Islet precursor cell (in vitro differentiated cells): ENCODE measurements at regions not wholly inside any gene's neighbourhood (a gene's known extent, or its start where the extent isn't known, plus 50 kb on each side); places are given as distances from the start of the nearest gene placed in this dataset.
"Not testable (repeated sequence)": the region's sequence is repeated elsewhere in the genome, so short reads cannot be mapped to it uniquely, and the experiment has no call there.

Experiments
- DNase-seq: peaks from one replicate; pipeline ENCODE4 v3.0.0-alpha.2; 2018

DNA sequence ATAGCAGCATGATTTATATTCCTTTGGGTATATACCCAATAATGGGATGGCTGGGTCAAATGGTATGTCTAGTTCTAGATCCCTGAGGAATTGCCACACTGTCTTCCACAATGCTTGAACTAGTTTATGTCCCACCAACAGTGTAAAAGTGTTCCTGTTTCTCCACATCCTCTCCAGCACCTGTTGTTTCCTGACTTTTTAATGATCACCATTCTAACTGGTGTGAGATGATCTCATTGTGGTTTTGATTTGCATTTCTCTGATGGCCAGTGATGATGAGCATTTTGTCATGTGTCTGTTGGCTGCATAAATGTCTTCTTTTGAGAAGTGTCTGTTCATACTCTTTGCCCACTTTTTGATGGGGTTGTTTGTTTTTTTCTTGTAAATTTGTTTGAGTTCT is 54.0 kb upstream of the GPR89A start:
- DNase-seq = not testable (repeated sequence)

GRCh38 chr1:145545055-145545454 is 62.7 kb upstream of the GPR89A start:
- DNase-seq = no peak

DNA sequence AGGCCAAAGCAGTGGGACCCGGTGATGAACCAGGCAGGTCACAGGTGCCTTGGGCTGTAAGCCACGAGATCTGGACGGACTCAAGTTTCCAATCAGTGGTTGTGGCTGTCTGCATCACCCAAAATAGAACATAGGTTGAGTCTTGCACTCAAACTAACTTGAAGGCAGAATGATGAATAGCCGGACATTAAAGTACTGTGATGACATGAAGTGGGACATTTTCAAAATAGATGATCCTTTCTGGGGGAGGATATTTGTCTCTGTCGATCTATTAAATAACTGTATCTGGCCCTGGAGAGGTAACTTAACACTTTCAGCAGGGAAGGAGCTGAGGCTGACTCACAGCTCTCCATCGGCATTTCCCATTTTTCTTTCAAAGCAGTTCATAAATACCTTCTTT is 66.1 kb upstream of the GPR89A start:
- DNase-seq = not testable (repeated sequence)

DNA sequence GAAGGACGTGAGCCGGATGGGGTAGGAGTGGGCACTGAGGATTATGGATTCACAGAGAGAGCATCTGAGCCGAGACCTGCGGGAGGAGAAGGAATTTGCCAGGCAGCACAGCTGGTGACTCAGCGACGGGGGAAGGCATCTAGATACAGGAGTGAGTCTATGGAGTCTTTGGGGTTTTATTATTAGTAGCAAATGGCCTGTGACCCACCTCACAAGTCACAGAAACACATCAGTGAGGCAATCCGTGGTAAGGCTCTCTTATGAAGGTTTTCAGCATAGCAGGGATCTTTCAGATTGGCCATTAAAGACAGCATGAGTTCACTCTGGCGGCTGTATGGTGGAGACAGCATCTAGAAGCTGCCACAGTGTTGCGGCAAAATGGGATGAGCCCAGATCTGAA is 66.5 kb upstream of the GPR89A start:
- DNase-seq = peak; percentile 65

- not testable (repeated sequence) for DNase-seq
These were observed 69.5 kb upstream of the GPR89A start for GRCh38 chr1:145538118-145538882.

DNA sequence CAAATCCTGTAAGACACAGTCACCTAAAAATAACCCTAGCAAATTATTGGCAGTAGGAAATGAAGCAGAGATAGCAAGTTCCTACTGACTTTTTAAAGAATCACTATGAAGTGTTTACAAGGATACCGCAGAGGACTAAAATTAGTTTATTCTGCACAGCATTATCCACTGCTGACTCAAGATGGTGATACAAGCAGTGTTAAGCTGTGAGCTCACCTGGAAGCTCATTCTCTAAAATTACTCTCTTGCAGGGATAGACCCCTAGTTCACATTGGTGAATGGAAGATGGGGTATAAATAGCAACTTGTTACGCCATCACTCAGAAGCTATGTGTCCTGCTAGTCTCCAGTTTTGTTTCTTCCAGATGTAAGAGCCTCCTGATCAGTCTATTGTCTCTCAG is 70.8 kb upstream of the GPR89A start:
- DNase-seq = not testable (repeated sequence)

- DNase-seq = peak; percentile 85
These were observed 72.3 kb upstream of the GPR89A start for GRCh38 chr1:145535461-145535860.

GRCh38 chr1:145528068-145528564 is 79.7 kb upstream of the GPR89A start:
- not testable (repeated sequence) for DNase-seq

DNA sequence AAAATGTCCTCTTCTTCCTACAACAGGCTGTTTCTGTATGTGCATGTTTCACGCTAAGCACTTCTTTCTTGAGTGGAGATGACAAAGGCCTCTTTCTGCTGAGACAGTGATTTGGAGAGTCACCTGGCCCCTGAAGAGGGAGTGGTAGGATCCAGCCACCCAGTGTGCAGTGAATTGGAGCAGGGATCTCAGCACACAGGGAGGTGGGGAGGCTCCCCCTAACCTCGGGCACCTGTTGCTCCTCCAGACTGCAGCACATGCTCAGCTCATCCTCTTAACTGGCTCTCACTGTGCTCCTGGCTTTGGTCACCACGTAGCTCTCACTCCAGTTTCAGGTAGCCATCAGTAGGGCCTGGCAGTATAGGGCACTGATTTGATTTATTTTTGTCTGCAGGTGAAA is 87.6 kb upstream of the GPR89A start:
- DNase-seq = not testable (repeated sequence)

- DNase-seq = not testable (repeated sequence)
These were observed 88.5 kb upstream of the GPR89A start for GRCh38 chr1:145519302-145519701.

GRCh38 chr1:145513017-145513416 is 87.6 kb upstream of the NBPF20 start:
- DNase-seq = not testable (repeated sequence)

DNA sequence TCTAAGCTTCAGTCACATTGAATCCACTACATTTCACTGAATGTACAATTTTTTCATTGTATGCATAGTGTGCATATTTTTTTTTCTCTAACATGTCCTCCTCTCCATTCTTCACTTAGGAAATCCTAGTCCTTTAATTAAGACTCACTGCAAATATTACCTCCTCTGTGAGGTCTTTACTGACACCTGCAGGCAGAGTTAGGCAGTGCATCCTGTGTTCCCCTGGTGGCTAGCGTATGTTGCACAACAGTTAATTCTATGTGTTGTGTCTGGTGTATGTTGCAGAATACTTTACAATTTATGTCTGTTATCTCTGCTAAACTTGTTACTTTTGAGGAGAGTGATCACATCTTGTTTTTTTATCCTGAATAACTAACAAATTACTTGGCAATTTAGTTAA is 82.7 kb upstream of the NBPF20 start:
- not testable (repeated sequence) for DNase-seq

DNA sequence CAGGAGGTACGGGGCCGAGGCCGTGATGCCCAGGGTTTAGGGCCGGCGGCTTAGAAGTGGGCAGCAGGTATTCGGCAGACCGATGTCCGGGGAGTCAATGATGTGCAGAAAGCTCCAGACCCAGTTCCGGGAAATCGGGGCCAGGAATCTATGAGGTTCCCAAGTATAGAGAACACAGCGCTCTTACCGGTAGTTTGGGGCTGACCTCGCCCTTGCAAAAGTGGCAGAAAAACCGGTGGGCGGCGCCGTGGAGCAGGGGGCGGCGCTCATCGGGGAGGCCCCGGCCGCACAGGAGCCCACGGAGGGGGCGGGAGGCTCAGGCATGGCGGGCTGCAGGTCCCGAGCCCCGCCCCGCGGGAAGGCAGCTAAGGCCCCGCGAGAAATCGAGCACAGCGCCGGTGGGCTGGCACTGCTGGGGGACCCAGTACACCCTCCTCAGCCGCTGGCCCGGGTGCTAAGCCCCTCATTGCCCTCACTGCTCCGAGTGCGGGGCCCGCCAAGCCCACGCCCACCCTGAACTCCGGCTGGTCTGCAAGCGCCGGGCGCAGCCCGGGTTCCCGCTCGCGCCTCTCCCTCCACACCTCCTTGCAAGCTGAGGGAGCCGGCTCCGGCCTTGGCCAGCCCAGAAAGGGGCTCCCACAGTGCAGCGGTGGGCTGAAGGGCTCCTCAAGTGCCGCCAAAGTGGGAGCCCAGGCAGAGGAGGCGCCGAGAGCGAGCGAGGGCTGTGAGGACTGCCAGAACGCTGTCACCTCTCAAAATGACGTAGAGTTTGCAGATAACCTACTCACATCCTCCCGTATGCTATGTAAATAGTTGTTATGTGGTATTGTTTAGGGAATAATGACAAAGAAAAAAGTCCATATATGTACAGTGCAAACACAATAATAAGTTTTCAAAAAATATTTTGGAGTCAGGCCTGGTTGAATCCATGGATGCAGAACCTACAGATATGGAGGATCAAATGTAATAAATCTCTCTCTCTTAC is 80.6 kb upstream of the NBPF20 start:
- DNase-seq = not testable (repeated sequence)

- DNase-seq = not testable (repeated sequence)
These were observed 79.5 kb upstream of the NBPF20 start for GRCh38 chr1:145504834-145505413.

DNA sequence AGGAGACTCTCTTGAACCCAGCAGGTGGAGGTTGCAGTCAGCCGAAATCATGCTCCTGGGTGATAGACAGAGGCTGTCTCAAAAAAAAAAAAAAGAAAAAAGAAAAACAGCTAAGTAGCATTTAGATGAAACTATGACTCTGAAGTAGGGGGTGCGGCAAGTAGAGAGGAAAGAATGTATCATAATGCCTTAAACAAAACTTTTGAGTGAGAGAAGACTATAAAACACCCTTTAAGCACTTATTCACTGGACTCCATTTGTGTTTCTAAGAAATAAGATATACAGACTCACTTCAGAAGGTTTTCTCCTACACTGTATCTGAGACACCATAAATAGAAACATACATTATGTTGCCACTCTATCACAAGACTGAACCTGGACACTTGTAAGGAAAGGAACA is 78.9 kb upstream of the NBPF20 start:
- DNase-seq = not testable (repeated sequence)

- DNase-seq = not testable (repeated sequence)
These were observed 74.8 kb upstream of the NBPF20 start for GRCh38 chr1:145500251-145500650.

- not testable (repeated sequence) for DNase-seq
These were observed 69.9 kb upstream of the NBPF20 start for GRCh38 chr1:145495077-145495871.

DNA sequence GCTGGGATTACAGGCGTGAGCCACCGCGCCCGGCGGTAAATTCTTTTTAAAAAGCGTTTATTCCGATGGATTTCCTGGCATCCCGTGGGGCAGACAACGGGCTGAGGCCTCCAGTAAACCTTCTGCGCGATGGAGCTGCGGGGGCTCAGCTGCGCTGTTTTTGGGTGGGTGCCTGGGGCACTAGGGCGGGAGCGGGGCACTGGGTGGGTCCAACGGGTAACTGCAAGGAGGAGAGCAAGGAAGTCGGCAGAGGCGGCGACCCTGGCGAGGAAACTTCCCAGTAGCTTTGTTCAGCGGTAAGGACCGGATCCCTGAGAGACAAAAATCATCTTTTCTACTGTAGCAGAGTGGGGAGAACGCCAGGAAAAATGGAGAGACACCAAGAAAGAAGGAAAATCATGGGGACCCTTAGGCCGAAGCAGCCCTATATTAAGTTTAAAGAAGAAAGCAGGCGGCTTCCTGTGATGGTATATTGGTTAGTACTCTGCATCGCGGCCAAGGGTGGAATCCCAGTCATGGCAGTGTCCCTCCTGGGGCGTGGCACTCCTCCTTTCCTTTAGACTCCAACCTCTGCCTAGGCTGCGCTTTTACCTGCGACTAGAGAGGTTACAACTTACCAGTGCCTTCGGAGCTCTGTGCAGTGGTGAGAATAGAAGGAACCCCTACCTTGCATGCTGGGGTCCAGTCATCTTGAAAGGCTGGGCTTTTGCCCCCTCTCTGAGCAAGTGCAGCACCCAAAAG is 63.0 kb upstream of the NBPF20 start:
- not testable (repeated sequence) for DNase-seq

DNA sequence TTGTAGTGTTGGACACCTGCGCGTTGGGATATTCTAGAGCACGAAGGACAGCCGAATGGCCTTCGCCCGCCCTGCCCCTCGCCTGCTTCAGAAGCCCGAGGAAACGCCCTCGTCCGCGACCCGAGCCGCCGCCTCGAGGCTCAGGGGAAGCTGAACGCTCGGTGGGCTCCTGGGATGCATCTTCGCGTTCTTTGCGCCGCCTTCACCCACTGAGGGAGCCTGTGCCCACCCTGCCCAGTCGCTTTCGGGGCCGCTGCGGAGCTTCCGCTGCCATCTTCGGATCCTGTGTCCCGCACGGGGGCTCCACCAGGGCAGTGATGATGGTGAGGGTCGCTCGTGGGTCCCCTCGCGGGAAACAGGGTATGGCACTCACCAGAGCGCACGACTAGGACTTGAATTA is 61.8 kb upstream of the NBPF20 start:
- DNase-seq = not testable (repeated sequence)

GRCh38 chr1:145484257-145484656 is 58.9 kb upstream of the NBPF20 start:
- not testable (repeated sequence) for DNase-seq

GRCh38 chr1:145482214-145482860 is 56.9 kb upstream of the NBPF20 start:
- DNase-seq = not testable (repeated sequence)
